ENCODE measurements at regions not wholly inside any gene's neighbourhood (a gene's known extent, or its start where the extent isn't known, plus 50 kb on each side); places are given as distances from the start of the nearest gene placed in this dataset.

DNA sequence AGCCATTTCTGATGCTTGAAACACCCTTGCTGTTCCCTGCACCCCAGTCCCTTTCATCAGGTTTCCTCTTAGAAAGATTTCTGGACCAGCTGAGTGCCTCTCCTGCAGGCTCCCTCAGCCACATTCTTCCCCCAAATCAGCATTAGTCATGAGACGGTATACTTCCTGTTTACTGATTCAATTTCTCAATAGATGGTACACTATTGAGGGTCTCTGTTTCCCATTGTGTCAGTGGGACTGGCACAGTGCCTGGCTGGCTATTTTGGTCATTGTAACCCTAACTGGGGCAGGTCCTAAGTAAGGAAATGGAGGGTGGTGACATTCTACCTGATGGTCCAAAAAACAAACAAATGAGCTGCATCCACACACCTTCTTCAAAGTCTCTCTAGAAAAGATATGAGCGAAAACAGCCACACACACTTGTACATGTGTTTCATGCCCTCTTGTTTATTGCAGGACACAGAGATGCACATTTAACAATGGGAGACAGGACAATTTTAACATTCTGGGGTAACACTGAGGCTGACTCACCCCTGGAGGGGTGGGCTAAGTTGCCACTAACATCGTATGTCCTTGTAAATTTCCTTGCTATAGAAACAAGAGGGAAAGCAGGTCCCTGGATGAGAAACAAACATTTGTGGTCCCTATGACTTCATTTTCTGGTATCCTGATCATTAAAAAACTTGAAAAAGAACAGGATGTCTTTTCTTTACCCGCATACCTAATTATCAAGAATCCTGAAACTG is 77.5 kb downstream of the RRAGC start:
- TF ChIP-seq, protein P1, sequence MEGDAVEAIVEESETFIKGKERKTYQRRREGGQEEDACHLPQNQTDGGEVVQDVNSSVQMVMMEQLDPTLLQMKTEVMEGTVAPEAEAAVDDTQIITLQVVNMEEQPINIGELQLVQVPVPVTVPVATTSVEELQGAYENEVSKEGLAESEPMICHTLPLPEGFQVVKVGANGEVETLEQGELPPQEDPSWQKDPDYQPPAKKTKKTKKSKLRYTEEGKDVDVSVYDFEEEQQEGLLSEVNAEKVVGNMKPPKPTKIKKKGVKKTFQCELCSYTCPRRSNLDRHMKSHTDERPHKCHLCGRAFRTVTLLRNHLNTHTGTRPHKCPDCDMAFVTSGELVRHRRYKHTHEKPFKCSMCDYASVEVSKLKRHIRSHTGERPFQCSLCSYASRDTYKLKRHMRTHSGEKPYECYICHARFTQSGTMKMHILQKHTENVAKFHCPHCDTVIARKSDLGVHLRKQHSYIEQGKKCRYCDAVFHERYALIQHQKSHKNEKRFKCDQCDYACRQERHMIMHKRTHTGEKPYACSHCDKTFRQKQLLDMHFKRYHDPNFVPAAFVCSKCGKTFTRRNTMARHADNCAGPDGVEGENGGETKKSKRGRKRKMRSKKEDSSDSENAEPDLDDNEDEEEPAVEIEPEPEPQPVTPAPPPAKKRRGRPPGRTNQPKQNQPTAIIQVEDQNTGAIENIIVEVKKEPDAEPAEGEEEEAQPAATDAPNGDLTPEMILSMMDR (IDR thresholded peaks at IDR 0.05) = no peak
- TF ChIP-seq POLR2A (IDR thresholded peaks at IDR 0.05) = no peak

Data from adrenal gland (tissue), 5 donors.